ENCODE measurements at regions not wholly inside any gene's neighbourhood (a gene's known extent, or its start where the extent isn't known, plus 50 kb on each side); places are given as distances from the start of the nearest gene placed in this dataset.

- H3K4me3 ChIP-seq, result no peak overlapping the region
- intact Hi-C loops (cut with DNase I; ENCODE audit: low total_unique reads), result no loop called here
- no peaks in the 10 kb centered on the region for H3K36me3 ChIP-seq
- 62 to 77% (median 66%) methylated on average over 3 of the region's 3 CpGs for WGBS, 5 donors
- TF ChIP-seq POLR2AphosphoS5 (IDR thresholded peaks at IDR 0.05) (no peak), POLR2A (IDR thresholded peaks at IDR 0.05) (no peak), CTCF (IDR thresholded peaks at IDR 0.05 in 8 of 11, conservative IDR thresholded peaks at IDR 0.05 in 3 of 11) (no peak)
- H3K4me1 ChIP-seq, result no peaks in the 10 kb centered on the region
- peaks cover 0 to 5% (median 0%) of the 10 kb centered on the region in 8 donors for H3K9me3 ChIP-seq
- H3K27me3 ChIP-seq (replicated peaks in 1 of 7), result peaks cover 0 to 9% (median 0%) of the 10 kb centered on the region in 7 donors
- DNase-seq, result no peak
- H3K27ac ChIP-seq, result no peak overlapping the region
Measured at GRCh38 chr16:73794994-73795393, 501.6 kb upstream of the PSMD7 start.

- WGBS, 5 donors, result 66 to 74% (median 73%) methylated on average over 11 of the region's 11 CpGs
- DNase-seq, result no peak
- Histone ChIP-seq H3K36me3 (no peaks in the 10 kb centered on the region), H3K4me3 (no peak overlapping the region), H3K27me3 (replicated peaks in 1 of 7) (peaks cover 0 to 9% (median 0%) of the 10 kb centered on the region in 7 donors), H3K27ac (no peak overlapping the region), H3K4me1 (no peaks in the 10 kb centered on the region), H3K9me3 (peaks cover 0 to 5% (median 0%) of the 10 kb centered on the region in 8 donors)
- intact Hi-C loops (cut with DNase I; ENCODE audit: low total_unique reads), result no loop called here
- no peak for TF ChIP-seq CTCF (IDR thresholded peaks at IDR 0.05 in 8 of 11, conservative IDR thresholded peaks at IDR 0.05 in 3 of 11)
- no peak for TF ChIP-seq POLR2AphosphoS5 (IDR thresholded peaks at IDR 0.05)
- no peak for TF ChIP-seq POLR2A (IDR thresholded peaks at IDR 0.05)
Measured at GRCh38 chr16:73793871-73794437, 502.7 kb upstream of the PSMD7 start.

- Histone ChIP-seq H3K4me1 (no peaks in the 10 kb centered on the region), H3K4me3 (no peak overlapping the region), H3K9me3 (peaks cover 0 to 5% (median 0%) of the 10 kb centered on the region in 8 donors), H3K27me3 (replicated peaks in 1 of 7) (peaks cover 0 to 9% (median 0%) of the 10 kb centered on the region in 7 donors), H3K27ac (no peak overlapping the region), H3K36me3 (no peaks in the 10 kb centered on the region)
- 66 to 77% (median 68%) methylated on average over 4 of the region's 4 CpGs for WGBS, 5 donors
- no peak for DNase-seq
- TF ChIP-seq POLR2A (IDR thresholded peaks at IDR 0.05) (no peak), CTCF (IDR thresholded peaks at IDR 0.05 in 8 of 11, conservative IDR thresholded peaks at IDR 0.05 in 3 of 11) (no peak), POLR2AphosphoS5 (IDR thresholded peaks at IDR 0.05) (no peak)
- intact Hi-C loops (cut with DNase I; ENCODE audit: low total_unique reads), result no loop called here
Measured at GRCh38 chr16:73793260-73793659, 503.4 kb upstream of the PSMD7 start.

- H3K27me3 ChIP-seq (replicated peaks in 1 of 7), result peaks cover 0 to 9% (median 0%) of the 10 kb centered on the region in 7 donors
- TF ChIP-seq CTCF (IDR thresholded peaks at IDR 0.05 in 8 of 11, conservative IDR thresholded peaks at IDR 0.05 in 3 of 11) (no peak), POLR2A (IDR thresholded peaks at IDR 0.05) (no peak), POLR2AphosphoS5 (IDR thresholded peaks at IDR 0.05) (no peak)
- no peak for DNase-seq
- H3K9me3 ChIP-seq, result peaks cover 0 to 5% (median 0%) of the 10 kb centered on the region in 8 donors
- H3K4me3 ChIP-seq, result no peak overlapping the region
- no peaks in the 10 kb centered on the region for H3K36me3 ChIP-seq
- H3K4me1 ChIP-seq, result no peaks in the 10 kb centered on the region
- 69 to 74% (median 70%) methylated on average over 15 of the region's 15 CpGs for WGBS, 5 donors
- no peak overlapping the region for H3K27ac ChIP-seq
- intact Hi-C loops (cut with DNase I; ENCODE audit: low total_unique reads), result no loop called here
Measured at GRCh38 chr16:73792199-73793020, 504.2 kb upstream of the PSMD7 start.

Measured in spleen (tissue), 11 donors.